ENCODE measurements at regions not wholly inside any gene's neighbourhood (a gene's known extent, or its start where the extent isn't known, plus 50 kb on each side); places are given as distances from the start of the nearest gene placed in this dataset.

GRCh38 chr3:31093606-31094005, 199.1 kb upstream of the GADL1 start:
- H3K27ac ChIP-seq (ENCODE audit: low read depth, low read length) = no peak overlapping the region
- H2AFZ ChIP-seq (ENCODE audit: low read depth, low read length) = no peak overlapping the region
- peaks cover 13% of the 10 kb centered on the region for H3K4me1 Mint-ChIP-seq (ENCODE audit: low read depth, unreplicated experiment)

GRCh38 chr3:31094048-31094447, 199.6 kb upstream of the GADL1 start:
- no peak for TF ChIP-seq EZH2 (IDR thresholded peaks at IDR 0.05; ENCODE audit: insufficient read depth, low read length)
- Histone ChIP-seq H3K4me3 (ENCODE audit: insufficient read depth, low read depth, low read length) (no peak overlapping the region), H3K4me1 (ENCODE audit: insufficient read depth, low read length) (no peaks in the 10 kb centered on the region), H3K27me3 (ENCODE audit: insufficient read depth, low read length) (no peaks in the 10 kb centered on the region), H3K27ac (ENCODE audit: low read depth, low read length) (no peak overlapping the region), H3K4me2 (ENCODE audit: low read length) (no peak overlapping the region), H3K36me3 (ENCODE audit: insufficient read depth, low read length) (no peaks in the 10 kb centered on the region), H4K20me1 (ENCODE audit: insufficient read depth, low read length) (no peaks in the 10 kb centered on the region), H2AFZ (ENCODE audit: low read depth, low read length) (no peak overlapping the region), H3K9me3 (ENCODE audit: insufficient read depth, low read depth, low read length) (no peaks in the 10 kb centered on the region), H3K9ac (ENCODE audit: low read length) (no peak overlapping the region), H3K79me2 (ENCODE audit: insufficient read depth, low read length) (no peaks in the 10 kb centered on the region)
- Mint-ChIP-seq H3K36me3 (ENCODE audit: low read depth, unreplicated experiment) (no peaks in the 10 kb centered on the region), H3K27ac (ENCODE audit: unreplicated experiment) (no peak overlapping the region), H3K27me3 (ENCODE audit: low read depth, unreplicated experiment) (peaks cover 5% of the 10 kb centered on the region), H3K9me3 (ENCODE audit: unreplicated experiment) (peaks cover 2% of the 10 kb centered on the region), H3K4me1 (ENCODE audit: low read depth, unreplicated experiment) (peaks cover 13% of the 10 kb centered on the region), H3K4me3 (ENCODE audit: unreplicated experiment) (no peak overlapping the region)
- DNase-seq (ENCODE audit: low read depth) (no peak), FAIRE-seq (no peak)

More at GRCh38 chr3:31093606-31094005, 199.1 kb upstream of the GADL1 start:
- Histone ChIP-seq H3K4me2 (ENCODE audit: low read length) (no peak overlapping the region), H3K79me2 (ENCODE audit: insufficient read depth, low read length) (no peaks in the 10 kb centered on the region), H3K4me3 (ENCODE audit: insufficient read depth, low read depth, low read length) (no peak overlapping the region), H3K9ac (ENCODE audit: low read length) (no peak overlapping the region), H3K4me1 (ENCODE audit: insufficient read depth, low read length) (no peaks in the 10 kb centered on the region), H3K9me3 (ENCODE audit: insufficient read depth, low read depth, low read length) (no peaks in the 10 kb centered on the region), H4K20me1 (ENCODE audit: insufficient read depth, low read length) (no peaks in the 10 kb centered on the region), H3K36me3 (ENCODE audit: insufficient read depth, low read length) (no peaks in the 10 kb centered on the region), H3K27me3 (ENCODE audit: insufficient read depth, low read length) (no peaks in the 10 kb centered on the region)
- no peaks in the 10 kb centered on the region for H3K36me3 Mint-ChIP-seq (ENCODE audit: low read depth, unreplicated experiment)
- peaks cover 2% of the 10 kb centered on the region for H3K9me3 Mint-ChIP-seq (ENCODE audit: unreplicated experiment)
- peaks cover 5% of the 10 kb centered on the region for H3K27me3 Mint-ChIP-seq (ENCODE audit: low read depth, unreplicated experiment)
- no peak for DNase-seq (ENCODE audit: low read depth)
- H3K4me3 Mint-ChIP-seq (ENCODE audit: unreplicated experiment) = no peak overlapping the region
- TF ChIP-seq CTCF (IDR thresholded peaks at IDR 0.05; ENCODE audit: insufficient read depth, low read depth, low read length) (no peak), EZH2 (IDR thresholded peaks at IDR 0.05; ENCODE audit: insufficient read depth, low read length) (no peak)
- H3K27ac Mint-ChIP-seq (ENCODE audit: unreplicated experiment) = no peak overlapping the region
- FAIRE-seq = no peak

GRCh38 chr3:31095255-31095654, 200.8 kb upstream of the GADL1 start:
- H3K4me3 ChIP-seq (ENCODE audit: insufficient read depth, low read depth, low read length) = no peak overlapping the region
- no peak overlapping the region for H2AFZ ChIP-seq (ENCODE audit: low read depth, low read length)
- H3K4me1 ChIP-seq (ENCODE audit: insufficient read depth, low read length) = no peaks in the 10 kb centered on the region
- no peak overlapping the region for H3K9ac ChIP-seq (ENCODE audit: low read length)
- no peaks in the 10 kb centered on the region for H3K79me2 ChIP-seq (ENCODE audit: insufficient read depth, low read length)
- no peak overlapping the region for H3K27ac ChIP-seq (ENCODE audit: low read depth, low read length)
- Mint-ChIP-seq H3K27ac (ENCODE audit: unreplicated experiment) (no peak overlapping the region), H3K27me3 (ENCODE audit: low read depth, unreplicated experiment) (peaks cover 5% of the 10 kb centered on the region), H3K4me3 (ENCODE audit: unreplicated experiment) (no peak overlapping the region), H3K36me3 (ENCODE audit: low read depth, unreplicated experiment) (no peaks in the 10 kb centered on the region), H3K9me3 (ENCODE audit: unreplicated experiment) (peaks cover 2% of the 10 kb centered on the region), H3K4me1 (ENCODE audit: low read depth, unreplicated experiment) (peaks cover 13% of the 10 kb centered on the region)
- FAIRE-seq (no peak), DNase-seq (ENCODE audit: low read depth) (no peak)
- no peaks in the 10 kb centered on the region for H3K27me3 ChIP-seq (ENCODE audit: insufficient read depth, low read length)
- H3K36me3 ChIP-seq (ENCODE audit: insufficient read depth, low read length) = no peaks in the 10 kb centered on the region
- no peaks in the 10 kb centered on the region for H4K20me1 ChIP-seq (ENCODE audit: insufficient read depth, low read length)
- H3K4me2 ChIP-seq (ENCODE audit: low read length) = no peak overlapping the region
- no peaks in the 10 kb centered on the region for H3K9me3 ChIP-seq (ENCODE audit: insufficient read depth, low read depth, low read length)
- TF ChIP-seq CTCF (IDR thresholded peaks at IDR 0.05; ENCODE audit: insufficient read depth, low read depth, low read length) = no peak
- no peak for TF ChIP-seq EZH2 (IDR thresholded peaks at IDR 0.05; ENCODE audit: insufficient read depth, low read length)
